ENCODE measurements at regions not wholly inside any gene's neighbourhood (a gene's known extent, or its start where the extent isn't known, plus 50 kb on each side); places are given as distances from the start of the nearest gene placed in this dataset.

GRCh38 chr6:119845161-119845560 lies 495.6 kb upstream of the MAN1A1 start:
- Histone ChIP-seq H3K27ac (no peak overlapping the region), H3K4me3 (no peak overlapping the region), H3K4me1 (no peaks in the 10 kb centered on the region), H3K27me3 (no peaks in the 10 kb centered on the region), H3K36me3 (no peaks in the 10 kb centered on the region), H3K9me3 (peaks cover 0 to 4% of the 10 kb centered on the region in 2 donors)
- no peak for TF ChIP-seq CTCF (IDR thresholded peaks at IDR 0.05)
- DNase-seq (ENCODE audit: low spot score in 2 of 2): no peak
- intact Hi-C loops (cut with DNase I): no loop called here

GRCh38 chr6:119844387-119844786 lies 494.8 kb upstream of the MAN1A1 start:
- peaks cover 0 to 5% of the 10 kb centered on the region in 2 donors for H3K9me3 ChIP-seq
- H3K27ac ChIP-seq: no peak overlapping the region
- no peaks in the 10 kb centered on the region for H3K36me3 ChIP-seq
- no peak overlapping the region for H3K4me3 ChIP-seq
- no peaks in the 10 kb centered on the region for H3K4me1 ChIP-seq
- intact Hi-C loops (cut with DNase I): no loop called here
- TF ChIP-seq CTCF (IDR thresholded peaks at IDR 0.05): no peak
- H3K27me3 ChIP-seq: no peaks in the 10 kb centered on the region
- DNase-seq (ENCODE audit: low spot score in 2 of 2): no peak

DNA sequence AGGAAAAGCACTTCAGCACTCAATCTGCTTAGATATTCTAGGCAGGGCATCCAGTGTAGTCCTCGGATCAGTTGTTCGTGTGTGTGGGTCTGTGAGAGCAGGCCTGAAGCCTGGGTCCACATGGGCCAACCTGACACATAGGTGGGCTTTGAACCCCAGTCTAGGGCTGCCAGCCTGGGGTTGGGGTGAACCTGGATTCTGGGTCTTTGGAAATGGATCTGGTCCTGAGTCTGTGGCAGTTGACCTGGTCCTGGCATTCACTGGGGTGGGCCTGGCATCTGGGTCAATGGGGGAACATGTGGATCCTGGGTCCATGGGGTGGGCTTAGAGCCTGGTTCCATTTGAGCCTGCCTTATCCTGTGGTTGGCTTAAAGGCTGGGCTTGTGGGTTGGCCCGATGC lies 492.6 kb upstream of the MAN1A1 start:
- no peaks in the 10 kb centered on the region for H3K36me3 ChIP-seq
- H3K4me3 ChIP-seq: no peak overlapping the region
- intact Hi-C loops (cut with DNase I): no loop called here
- no peak overlapping the region for H3K27ac ChIP-seq
- DNase-seq (ENCODE audit: low spot score in 2 of 2): no peak
- H3K27me3 ChIP-seq: no peaks in the 10 kb centered on the region
- no peak for TF ChIP-seq CTCF (IDR thresholded peaks at IDR 0.05)
- H3K4me1 ChIP-seq: no peaks in the 10 kb centered on the region
- peaks cover 0 to 5% of the 10 kb centered on the region in 2 donors for H3K9me3 ChIP-seq

DNA sequence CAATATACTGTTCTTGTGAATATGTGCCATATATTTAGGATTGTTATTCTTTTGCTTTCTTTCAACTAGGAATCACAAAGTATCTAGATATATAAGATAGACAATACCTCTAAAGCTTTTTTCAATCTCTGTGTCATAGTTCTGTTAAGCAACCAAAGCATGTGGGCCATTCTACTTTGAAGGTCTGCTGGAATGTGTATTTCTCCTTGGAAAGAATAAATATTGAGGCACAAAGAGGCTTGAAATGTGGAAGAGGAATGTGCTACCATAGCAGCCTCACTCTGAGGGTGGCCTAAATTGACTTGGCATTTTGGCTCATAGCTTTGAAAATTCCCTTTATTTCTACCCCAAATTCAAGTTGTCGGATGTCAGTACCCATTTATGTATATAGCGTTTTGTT lies 488.5 kb upstream of the MAN1A1 start:
- Histone ChIP-seq H3K36me3 (no peaks in the 10 kb centered on the region), H3K4me1 (no peaks in the 10 kb centered on the region), H3K9me3 (peaks cover 0 to 5% of the 10 kb centered on the region in 2 donors), H3K27me3 (no peaks in the 10 kb centered on the region), H3K4me3 (no peak overlapping the region), H3K27ac (no peak overlapping the region)
- intact Hi-C loops (cut with DNase I): no loop called here
- DNase-seq (ENCODE audit: low spot score in 2 of 2): no peak
- no peak for TF ChIP-seq CTCF (IDR thresholded peaks at IDR 0.05)

DNA sequence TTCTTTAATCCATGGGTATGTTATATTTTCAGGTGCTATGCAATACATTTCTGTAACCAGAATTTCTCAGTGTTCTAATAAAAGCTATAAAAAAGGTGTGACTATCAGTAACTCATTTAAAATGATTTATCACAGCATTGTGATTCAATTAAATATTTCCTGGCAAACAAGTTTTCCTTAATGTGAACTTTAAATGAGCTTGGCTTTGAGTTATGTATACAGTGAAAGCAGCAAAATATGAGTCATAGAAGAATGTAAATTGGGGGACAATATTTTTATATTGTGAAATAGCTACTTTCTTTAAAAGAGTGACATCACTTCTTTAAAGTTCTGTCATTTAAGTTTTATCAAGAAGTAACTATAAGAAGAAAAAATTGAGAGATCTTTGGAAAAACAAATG lies 484.9 kb upstream of the MAN1A1 start:
- H3K27me3 ChIP-seq: no peaks in the 10 kb centered on the region
- intact Hi-C loops (cut with DNase I): no loop called here
- no peak overlapping the region for H3K27ac ChIP-seq
- H3K4me1 ChIP-seq: no peaks in the 10 kb centered on the region
- no peak for TF ChIP-seq CTCF (IDR thresholded peaks at IDR 0.05)
- no peaks in the 10 kb centered on the region for H3K9me3 ChIP-seq
- H3K4me3 ChIP-seq: no peak overlapping the region
- H3K36me3 ChIP-seq: no peaks in the 10 kb centered on the region
- DNase-seq (ENCODE audit: low spot score in 2 of 2): no peak

GRCh38 chr6:119832411-119832810 lies 482.9 kb upstream of the MAN1A1 start:
- H3K4me1 ChIP-seq: no peaks in the 10 kb centered on the region
- no peak for DNase-seq (ENCODE audit: low spot score in 2 of 2)
- no peak overlapping the region for H3K4me3 ChIP-seq
- TF ChIP-seq CTCF (IDR thresholded peaks at IDR 0.05): no peak
- intact Hi-C loops (cut with DNase I): no loop called here
- no peaks in the 10 kb centered on the region for H3K36me3 ChIP-seq
- H3K27ac ChIP-seq: no peak overlapping the region
- no peaks in the 10 kb centered on the region for H3K27me3 ChIP-seq
- no peaks in the 10 kb centered on the region for H3K9me3 ChIP-seq

Data from ascending aorta (tissue), 2 donors.